GM21619 (cell line): ENCODE measurements at regions not wholly inside any gene's neighbourhood (a gene's known extent, or its start where the extent isn't known, plus 50 kb on each side); places are given as distances from the start of the nearest gene placed in this dataset.
"Not testable (repeated sequence)": the region's sequence is repeated elsewhere in the genome, so short reads cannot be mapped to it uniquely, and the experiment has no call there.

Experiments
- ATAC-seq: cut with Tn5 transposase; IDR thresholded peaks from one replicate; pipeline ENCODE4 v1.9.1; 2021; ENCODE audit not compliant: unreplicated experiment

- no peak for ATAC-seq
Observed at GRCh38 chr13:78098249-78098648, 179.6 kb upstream of the EDNRB start.

- ATAC-seq = no peak
Observed at GRCh38 chr13:78096221-78096620, 177.6 kb upstream of the EDNRB start.

GRCh38 chr13:78087966-78088678, 169.5 kb upstream of the EDNRB start:
- no peak for ATAC-seq

- ATAC-seq = no peak
Observed at GRCh38 chr13:78085434-78086225, 167.0 kb upstream of the EDNRB start.

GRCh38 chr13:78084401-78084800, 165.8 kb upstream of the EDNRB start:
- ATAC-seq = no peak

GRCh38 chr13:78078168-78078567, 159.5 kb upstream of the EDNRB start:
- ATAC-seq = no peak

- ATAC-seq = no peak
Observed at GRCh38 chr13:78067290-78067689, 148.7 kb upstream of the EDNRB start.

GRCh38 chr13:78065141-78065540, 146.5 kb upstream of the EDNRB start:
- no peak for ATAC-seq

- no peak for ATAC-seq
Observed at GRCh38 chr13:78061806-78062205, 143.2 kb upstream of the EDNRB start.

- ATAC-seq = no peak
Observed at GRCh38 chr13:78060966-78061365, 142.3 kb upstream of the EDNRB start.

- not testable (repeated sequence) for ATAC-seq
Observed at GRCh38 chr13:78056865-78057264, 138.2 kb upstream of the EDNRB start.

- no peak for ATAC-seq
Observed at GRCh38 chr13:78054157-78054556, 135.5 kb upstream of the EDNRB start.

- ATAC-seq = no peak
Observed at GRCh38 chr13:78047151-78047550, 128.5 kb upstream of the EDNRB start.

- ATAC-seq = peak; percentile 90
Observed at GRCh38 chr13:78046331-78046730, 127.7 kb upstream of the EDNRB start.

- ATAC-seq = peak; percentile 18
Observed at GRCh38 chr13:78045916-78046315, 127.3 kb upstream of the EDNRB start.

GRCh38 chr13:78041366-78041765, 122.7 kb upstream of the EDNRB start:
- ATAC-seq = not testable (repeated sequence)

GRCh38 chr13:78040205-78040830, 121.7 kb upstream of the EDNRB start:
- ATAC-seq = no peak

- no peak for ATAC-seq
Observed at GRCh38 chr13:78036841-78037240, 118.2 kb upstream of the EDNRB start.

GRCh38 chr13:78035500-78035899, 116.9 kb upstream of the EDNRB start:
- ATAC-seq = no peak

GRCh38 chr13:78033509-78033908, 114.9 kb upstream of the EDNRB start:
- no peak for ATAC-seq

- no peak for ATAC-seq
Observed at GRCh38 chr13:78032132-78032531, 113.5 kb upstream of the EDNRB start.

GRCh38 chr13:78030341-78030896, 111.8 kb upstream of the EDNRB start:
- ATAC-seq = no peak
